MG63 (cell line): ENCODE measurements at regions not wholly inside any gene's neighbourhood (a gene's known extent, or its start where the extent isn't known, plus 50 kb on each side); places are given as distances from the start of the nearest gene placed in this dataset.
"Not testable (repeated sequence)": the region's sequence is repeated elsewhere in the genome, so short reads cannot be mapped to it uniquely, and the experiment has no call there.

Experiments
- DNase-seq: peaks from one replicate; pipeline ENCODE4 v3.0.0-alpha.2; 2020
- H3K27me3 ChIP-seq: fragments of 250-450 bp; sonication (Bioruptor Pico); 2 replicates; pipeline ENCODE4 v1.5.1; 2020; ENCODE audit warnings: mild to moderate bottlenecking, moderate library complexity
- H3K36me3 ChIP-seq: fragments of 250-450 bp; sonication (Bioruptor Pico); 2 replicates; pipeline ENCODE4 v1.5.1; 2020; ENCODE audit warnings: mild to moderate bottlenecking, moderate library complexity
- H3K4me3 ChIP-seq: fragments of 250-450 bp; sonication (Bioruptor Pico); 2 replicates; pipeline ENCODE4 v1.5.1; 2020; ENCODE audit warnings: mild to moderate bottlenecking, moderate library complexity
- H3K9me3 ChIP-seq: fragments of 250-450 bp; sonication (Bioruptor Pico); 2 replicates; pipeline ENCODE4 v1.5.1; 2020; ENCODE audit warnings: mild to moderate bottlenecking, moderate library complexity

DNA sequence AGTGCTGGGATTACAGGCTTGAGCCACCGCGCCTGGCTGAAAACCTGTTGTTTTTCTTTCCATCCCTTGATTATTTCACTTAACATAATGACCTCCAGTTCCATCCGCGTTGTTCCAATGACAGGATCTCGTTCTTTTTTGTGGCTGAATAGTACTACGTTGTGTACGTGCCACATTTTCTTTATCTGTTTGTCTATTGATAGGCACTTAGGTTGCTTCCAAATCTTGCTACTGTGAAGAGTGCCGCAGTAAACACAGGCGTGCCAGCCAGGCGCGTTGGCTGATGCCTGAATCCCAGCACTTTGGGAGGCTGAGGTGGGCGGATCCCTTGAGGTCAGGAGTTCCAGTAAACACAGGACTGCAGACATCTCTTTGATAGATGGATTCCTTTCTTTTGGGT lies 165.1 kb downstream of the LAT start:
- not testable (repeated sequence) for H3K36me3 ChIP-seq, H3K4me3 ChIP-seq, H3K27me3 ChIP-seq, H3K9me3 ChIP-seq, DNase-seq

DNA sequence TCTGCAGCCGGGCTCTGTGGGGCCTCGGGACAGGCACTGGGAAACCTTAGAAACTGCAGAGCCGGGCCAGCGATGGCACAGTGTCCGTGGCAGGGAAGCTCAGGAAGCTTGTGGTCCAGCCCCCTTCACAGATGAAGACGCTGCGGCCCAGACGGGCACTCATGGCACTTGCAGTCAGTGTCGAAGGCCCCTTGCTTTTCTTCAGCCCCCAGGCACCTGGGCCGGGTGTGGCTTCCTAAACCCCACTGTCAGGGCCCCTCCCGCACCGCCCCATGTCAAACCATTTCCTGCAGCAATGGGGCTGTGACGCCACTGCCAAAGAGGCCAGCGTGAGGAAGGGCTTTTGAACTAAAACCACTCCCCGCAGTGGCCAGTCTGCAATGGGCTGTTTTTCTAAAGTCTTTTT lies 164.0 kb downstream of the LAT start:
- Histone ChIP-seq H3K9me3 (no peaks in the 10 kb centered on the region), H3K36me3 (no peaks in the 10 kb centered on the region), H3K27me3 (no peaks in the 10 kb centered on the region), H3K4me3 (no peak overlapping the region)
- no peak for DNase-seq

DNA sequence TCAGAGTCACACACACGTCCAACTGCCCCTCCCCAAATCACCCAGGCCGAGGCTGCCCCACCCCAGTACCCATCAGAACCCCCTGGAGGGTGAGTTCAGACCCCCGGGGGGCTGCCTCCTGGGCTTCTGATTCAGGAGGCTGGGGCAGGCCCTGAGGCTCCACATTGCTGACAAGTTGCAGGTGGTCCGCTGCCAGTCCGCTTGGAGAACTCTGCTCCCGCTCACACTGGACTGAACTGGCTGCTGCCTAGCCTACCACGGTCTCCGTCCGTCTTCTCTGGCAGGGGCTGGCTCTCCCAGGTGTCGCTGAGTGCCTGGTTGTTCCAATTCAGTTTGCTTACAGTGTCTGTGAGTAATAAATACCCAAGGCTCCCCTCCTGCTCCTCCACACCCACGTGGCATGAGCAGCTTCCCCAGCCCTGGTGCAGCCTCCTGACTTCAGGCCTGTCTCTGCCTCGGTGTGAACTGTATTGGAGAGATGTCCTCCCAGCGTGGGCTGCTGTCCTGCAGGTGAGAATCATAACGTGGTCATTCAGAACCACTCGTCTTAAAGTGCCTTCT lies 163.4 kb downstream of the LAT start:
- DNase-seq, result no peak

DNA sequence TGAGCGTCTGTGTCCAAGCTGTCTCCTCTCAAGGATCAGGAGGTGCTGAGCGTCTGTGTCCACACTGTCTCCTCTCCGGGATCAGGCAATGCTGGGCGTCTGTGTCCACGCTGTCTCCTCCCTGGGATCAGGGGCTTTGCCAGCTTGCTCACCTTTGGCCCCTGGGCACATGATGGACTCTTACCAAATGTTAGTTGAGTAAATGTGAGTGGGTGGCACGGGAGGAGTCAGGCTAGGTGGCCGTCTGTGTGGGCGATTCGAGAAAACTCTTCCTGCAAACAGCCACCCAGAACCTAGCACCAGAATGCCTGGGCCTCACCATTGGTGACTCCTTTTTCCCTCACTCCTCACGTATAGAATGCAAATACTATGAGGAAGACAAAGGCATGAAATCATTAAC lies 162.9 kb downstream of the LAT start:
- DNase-seq, H3K36me3 ChIP-seq, H3K9me3 ChIP-seq, H3K27me3 ChIP-seq, H3K4me3 ChIP-seq: not testable (repeated sequence)

More for the DNA sequence above, 163.4 kb downstream of the LAT start:
- H3K9me3 ChIP-seq, result no peaks in the 10 kb centered on the region
- H3K27me3 ChIP-seq, result no peaks in the 10 kb centered on the region
- no peaks in the 10 kb centered on the region for H3K36me3 ChIP-seq
- H3K4me3 ChIP-seq, result no peak overlapping the region

DNA sequence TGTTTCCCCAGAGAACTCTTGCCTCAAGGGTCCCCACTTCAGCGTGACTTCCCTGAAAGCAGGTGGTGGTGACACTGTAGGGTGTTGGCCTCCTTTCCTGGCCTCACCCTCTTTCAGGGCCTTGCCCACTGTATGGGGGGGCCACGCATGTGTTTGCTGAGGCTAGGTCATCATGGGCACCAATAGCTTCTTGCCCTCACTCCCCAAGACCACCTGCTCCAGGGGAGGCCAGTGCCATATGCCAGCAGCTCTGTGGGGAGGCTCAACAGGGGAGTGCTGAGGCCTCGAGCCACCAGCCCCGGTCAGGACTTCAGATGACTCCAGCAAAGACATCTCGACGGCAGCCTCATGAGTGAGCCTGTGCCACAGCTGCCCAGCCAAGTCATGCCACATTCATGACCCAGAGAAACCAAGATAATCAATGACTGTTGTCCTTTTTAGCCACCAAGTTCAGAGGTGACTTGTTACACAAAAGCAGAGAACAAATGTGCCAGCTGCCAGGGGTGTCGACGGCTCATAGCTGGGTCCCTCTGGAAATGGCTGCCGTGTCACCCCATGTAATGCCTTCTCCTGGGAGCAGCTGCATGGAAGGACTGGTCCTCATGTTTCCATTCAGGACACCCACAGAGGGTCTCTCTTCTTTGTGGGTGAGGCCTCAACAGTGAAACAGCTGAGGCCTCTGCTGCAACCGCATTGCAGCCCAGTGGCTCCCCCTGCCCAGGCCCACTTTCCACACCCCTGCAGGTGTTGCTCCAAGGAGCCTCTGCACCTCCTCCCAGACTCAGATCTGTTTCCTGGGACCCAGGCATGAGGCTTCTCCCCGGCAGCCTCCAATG lies 162.2 kb downstream of the LAT start:
- not testable (repeated sequence) for H3K9me3 ChIP-seq, H3K36me3 ChIP-seq, H3K27me3 ChIP-seq, H3K4me3 ChIP-seq, DNase-seq

DNA sequence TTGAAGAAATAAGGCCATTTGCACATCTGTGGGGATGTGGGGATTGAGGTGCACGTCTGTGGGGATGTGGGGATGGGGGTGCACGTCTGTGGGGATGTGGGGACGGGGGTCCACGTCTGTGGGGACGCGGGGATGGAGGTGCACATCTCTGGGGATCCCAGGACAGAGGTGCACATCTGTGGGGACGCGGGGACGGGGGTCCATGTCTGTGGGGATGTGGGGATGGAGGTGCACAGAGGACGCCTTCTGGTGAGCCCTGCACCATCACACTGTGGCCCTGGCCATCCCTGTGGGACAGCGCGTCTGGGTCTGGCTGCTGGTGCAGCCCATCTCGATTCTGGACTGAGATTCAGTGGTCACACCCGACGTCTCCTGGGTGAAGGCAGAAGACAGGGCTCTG lies 161.4 kb downstream of the LAT start:
- H3K4me3 ChIP-seq, result no peak overlapping the region
- no peaks in the 10 kb centered on the region for H3K27me3 ChIP-seq
- no peaks in the 10 kb centered on the region for H3K36me3 ChIP-seq
- no peaks in the 10 kb centered on the region for H3K9me3 ChIP-seq
- no peak for DNase-seq

DNA sequence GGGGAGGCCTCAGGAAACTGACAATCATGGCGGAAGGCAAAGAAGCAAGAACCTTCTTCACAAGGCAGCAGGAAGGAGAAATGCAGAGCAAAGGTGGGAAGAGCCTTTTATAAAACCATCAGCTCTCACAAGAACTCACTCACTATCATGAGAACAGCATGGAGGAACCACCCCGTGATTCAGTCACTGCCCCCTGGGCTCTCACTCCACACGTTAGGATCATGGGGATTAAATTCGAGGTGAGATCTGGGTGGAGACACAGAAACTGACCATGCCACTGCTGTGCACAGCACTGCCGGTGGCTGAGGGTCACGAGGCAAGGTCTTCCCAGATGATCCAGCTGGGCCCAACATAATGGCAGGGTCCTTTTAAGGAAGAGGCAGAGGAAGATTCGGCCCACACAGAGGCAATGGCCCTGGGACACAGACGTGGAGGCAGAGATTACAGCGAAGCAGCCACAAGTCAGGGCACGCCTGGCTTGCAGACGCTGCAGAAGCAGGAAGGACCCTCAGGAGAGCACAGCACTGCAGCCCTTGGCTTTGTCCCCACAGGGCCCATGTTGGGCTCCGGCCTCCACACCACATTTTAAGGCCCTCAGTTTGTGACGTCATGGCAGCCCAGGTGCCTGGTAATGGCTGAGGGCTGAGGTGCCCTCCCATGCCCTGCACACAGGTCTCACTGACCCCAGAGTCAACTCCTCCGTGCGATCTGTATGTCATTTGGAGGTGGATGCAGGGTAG lies 160.8 kb downstream of the LAT start:
- H3K27me3 ChIP-seq, H3K9me3 ChIP-seq, DNase-seq: not testable (repeated sequence)

DNA sequence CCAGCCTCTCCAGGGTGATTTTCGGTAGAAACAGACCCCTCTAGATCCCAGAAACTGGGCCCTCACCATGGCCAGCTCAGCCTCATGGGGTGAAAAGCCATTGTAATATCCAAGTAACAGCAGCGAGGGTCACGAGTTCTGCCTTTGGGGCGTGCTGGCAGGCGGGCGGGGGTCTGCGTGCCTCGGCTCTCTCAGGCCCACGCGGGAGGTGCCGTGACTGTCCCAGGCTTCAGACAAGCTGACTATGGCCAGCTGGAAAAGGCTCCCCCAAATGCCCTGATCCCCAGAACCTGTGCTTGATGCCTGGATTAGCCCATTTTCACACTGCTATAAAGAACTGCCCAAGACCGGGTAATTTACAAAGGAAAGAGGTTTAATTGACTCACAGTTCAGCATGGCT lies 160.2 kb downstream of the LAT start:
- not testable (repeated sequence) for H3K36me3 ChIP-seq, H3K4me3 ChIP-seq, H3K27me3 ChIP-seq, H3K9me3 ChIP-seq, DNase-seq

More for the DNA sequence above, 160.8 kb downstream of the LAT start:
- H3K36me3 ChIP-seq, H3K4me3 ChIP-seq: not testable (repeated sequence)

DNA sequence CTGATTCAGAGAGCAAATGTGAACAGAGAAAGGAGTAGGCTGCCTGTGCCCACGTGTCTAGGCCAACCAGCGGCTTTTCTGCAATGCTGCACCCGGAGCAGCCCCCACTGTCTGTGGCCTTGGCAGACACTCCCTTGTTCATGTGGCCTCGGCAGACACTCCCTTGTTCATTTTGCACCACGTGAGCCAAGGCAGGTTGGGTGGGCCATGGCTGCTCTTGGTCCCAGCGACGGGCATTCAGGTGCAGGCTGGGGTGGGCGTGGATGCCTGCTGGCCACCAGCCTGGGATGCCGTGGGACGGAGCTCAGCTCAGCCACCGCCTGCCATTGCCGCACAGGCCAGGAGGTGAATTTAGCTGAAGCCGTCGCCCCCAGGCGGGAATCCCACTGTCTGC lies 159.8 kb downstream of the LAT start:
- DNase-seq, H3K4me3 ChIP-seq, H3K36me3 ChIP-seq, H3K9me3 ChIP-seq, H3K27me3 ChIP-seq: not testable (repeated sequence)

DNA sequence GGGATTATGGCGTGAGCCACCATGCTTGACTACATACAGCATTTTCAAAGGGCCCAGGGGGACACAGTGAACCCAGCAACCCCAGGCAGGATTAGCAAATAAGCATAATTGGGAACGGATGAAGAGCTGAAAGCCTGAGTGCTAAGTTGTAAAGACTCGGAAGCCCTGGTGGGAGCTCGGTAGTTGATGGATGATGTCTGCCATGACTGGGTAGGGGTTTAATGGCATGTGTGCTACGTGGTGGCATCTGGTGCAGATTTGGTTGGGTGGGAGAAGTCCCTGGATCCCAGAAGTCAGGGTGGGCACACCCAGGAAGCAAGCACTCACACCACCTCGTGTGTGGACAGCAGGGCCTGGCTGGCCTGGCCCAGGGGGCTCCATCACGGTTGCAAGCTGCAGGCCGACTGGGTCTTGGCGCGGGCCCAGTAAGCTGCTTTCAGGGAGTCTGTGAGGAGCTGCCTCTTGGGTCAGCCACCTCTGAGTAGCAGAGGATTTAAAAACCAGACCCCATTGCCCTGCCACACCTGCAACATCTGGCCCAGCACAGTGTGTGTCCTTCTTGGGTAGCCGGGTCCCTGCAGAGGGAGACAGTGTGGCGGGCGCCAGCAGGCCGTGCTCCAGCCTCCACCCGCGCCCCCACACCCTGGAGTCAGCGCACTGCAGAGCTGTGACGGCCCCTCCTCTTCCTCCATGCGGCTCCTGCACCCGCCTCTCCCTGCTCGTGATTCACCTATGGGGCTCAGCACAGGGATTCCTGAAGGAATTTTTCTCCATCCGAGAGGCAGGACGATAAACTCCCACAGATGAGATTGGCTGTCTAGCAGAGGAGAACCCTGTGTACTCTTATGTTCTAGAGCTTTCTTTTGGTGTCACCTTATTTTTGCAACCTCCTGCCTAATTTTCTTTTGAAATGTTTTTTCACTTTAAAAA lies 159.2 kb downstream of the LAT start:
- DNase-seq, H3K4me3 ChIP-seq, H3K27me3 ChIP-seq, H3K9me3 ChIP-seq, H3K36me3 ChIP-seq: not testable (repeated sequence)

DNA sequence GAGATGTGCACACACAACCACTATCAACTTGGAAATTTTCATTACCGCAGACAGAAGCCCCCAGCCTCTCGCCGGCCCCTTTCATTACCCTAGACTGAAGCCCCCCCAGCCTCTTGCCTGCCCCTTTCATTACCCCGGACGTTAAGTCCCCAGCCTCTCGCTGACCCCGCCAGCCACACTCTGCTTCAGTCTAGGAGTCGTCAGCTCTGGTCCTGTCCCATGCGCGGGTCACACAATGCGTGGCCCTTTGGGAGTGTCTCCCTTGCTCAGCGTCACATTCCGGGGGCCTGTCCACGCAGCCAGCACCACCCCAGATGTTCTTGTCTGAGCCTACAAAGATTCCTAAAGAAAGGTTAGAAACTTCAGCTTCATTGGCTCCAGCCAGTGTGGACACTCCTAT lies 157.7 kb downstream of the LAT start:
- H3K9me3 ChIP-seq, result not testable (repeated sequence)

DNA sequence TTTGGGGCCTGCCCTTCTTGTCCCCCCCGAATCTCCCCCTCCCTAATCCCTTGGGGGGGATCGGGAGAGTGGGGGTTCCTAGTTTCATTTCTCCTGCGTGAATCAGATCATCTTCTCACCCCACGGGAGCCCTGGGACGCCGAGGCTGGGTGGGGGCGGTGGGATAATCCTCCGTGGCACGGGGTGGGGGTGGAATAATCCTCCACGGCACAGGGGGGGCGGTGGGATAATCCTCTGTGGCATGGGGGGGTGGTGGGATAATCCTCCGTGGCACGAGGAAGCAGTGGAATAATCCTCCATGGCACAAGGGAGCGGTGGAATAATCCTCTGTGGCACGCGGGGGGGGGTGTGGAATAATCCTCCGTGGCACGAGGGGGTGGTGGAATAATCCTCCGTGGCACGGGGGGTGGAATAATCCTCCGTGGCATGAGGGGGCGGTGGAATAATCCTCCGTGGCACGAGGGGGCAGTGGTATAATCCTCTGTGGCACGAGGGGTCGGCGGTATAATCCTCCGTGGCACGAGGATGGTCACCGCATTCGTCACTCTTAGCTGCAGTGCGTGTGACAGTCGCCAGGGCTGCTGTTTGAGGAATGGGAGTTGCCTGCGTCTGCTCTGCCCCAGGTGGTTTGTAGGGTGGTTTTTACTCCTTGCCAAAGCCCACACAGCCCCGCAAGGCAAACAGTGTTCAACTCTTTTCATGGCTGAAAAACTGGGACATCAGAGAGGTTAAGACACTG lies 156.9 kb downstream of the LAT start:
- H3K36me3 ChIP-seq, result no peaks in the 10 kb centered on the region

More for the DNA sequence above, 157.7 kb downstream of the LAT start:
- not testable (repeated sequence) for DNase-seq, H3K27me3 ChIP-seq, H3K4me3 ChIP-seq, H3K36me3 ChIP-seq

DNA sequence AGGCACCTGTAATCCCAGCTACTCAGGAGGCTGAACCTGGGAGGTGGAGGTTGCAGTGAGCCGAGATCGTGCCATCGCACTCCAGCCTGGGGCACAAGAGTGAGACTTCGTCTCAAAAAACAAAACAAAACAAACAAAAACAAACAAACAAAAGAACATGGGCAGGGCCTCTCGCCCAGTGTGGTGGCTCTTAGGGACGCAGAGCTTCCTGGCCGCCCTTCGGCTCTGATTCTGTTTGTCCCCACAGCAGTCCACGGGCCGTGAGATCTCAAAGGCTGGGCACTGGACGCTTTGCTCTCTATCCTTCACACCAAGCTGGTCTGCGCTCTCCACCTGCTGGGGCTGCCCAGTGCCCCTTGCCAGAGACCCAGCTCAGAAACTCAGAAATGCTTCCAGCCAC lies 156.3 kb downstream of the LAT start:
- H3K9me3 ChIP-seq, H3K36me3 ChIP-seq, H3K4me3 ChIP-seq, DNase-seq, H3K27me3 ChIP-seq: not testable (repeated sequence)

More for the DNA sequence above, 156.9 kb downstream of the LAT start:
- DNase-seq, result no peak
- Histone ChIP-seq H3K27me3 (no peaks in the 10 kb centered on the region), H3K4me3 (no peak overlapping the region), H3K9me3 (no peaks in the 10 kb centered on the region)

DNA sequence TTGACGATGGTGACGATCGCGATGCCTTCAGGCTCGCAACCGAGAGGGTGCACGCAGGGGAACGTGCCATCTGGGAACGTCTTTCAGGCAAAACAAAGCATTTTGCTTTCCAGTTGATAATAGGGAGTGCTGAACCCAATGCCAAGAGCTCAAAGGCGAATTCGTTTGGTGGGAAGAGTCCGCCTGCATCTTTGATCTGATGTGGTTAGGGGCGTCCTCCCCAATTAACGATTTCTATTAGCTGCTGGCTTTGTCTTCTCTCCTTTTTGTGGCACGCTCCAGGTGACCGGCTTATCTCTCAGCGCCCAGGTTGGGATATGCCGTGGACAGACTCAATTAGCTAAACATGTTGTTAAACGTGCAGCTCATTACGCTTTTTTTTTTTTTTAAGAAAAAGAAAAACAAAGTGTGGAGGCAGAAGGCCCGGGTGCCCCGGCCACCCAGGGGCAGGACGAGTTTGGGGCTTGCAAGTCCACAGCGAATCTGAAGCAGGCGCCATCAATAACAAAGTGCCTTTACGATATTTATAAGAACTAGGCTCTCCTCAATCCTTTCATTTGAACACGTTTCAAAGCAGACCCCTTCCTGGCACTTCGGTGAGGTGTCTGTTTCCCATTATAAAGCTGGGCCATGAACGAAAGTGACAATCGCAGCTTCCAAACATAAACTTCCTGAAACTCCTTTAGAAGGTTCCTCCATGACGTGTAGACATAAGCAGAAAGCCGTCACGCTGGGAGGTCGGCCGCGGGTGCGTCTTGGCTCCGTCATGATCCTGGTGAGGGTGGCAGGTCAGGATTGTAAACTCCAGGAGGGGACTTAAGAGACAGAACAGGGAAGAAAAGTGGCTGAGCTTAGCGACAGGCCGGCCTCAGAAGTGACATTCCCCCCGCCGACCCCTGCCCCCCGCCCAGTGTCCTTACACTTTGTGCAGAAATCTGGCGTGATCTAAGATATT lies 155.3 kb downstream of the LAT start:
- DNase-seq, H3K9me3 ChIP-seq, H3K27me3 ChIP-seq, H3K4me3 ChIP-seq, H3K36me3 ChIP-seq: not testable (repeated sequence)

DNA sequence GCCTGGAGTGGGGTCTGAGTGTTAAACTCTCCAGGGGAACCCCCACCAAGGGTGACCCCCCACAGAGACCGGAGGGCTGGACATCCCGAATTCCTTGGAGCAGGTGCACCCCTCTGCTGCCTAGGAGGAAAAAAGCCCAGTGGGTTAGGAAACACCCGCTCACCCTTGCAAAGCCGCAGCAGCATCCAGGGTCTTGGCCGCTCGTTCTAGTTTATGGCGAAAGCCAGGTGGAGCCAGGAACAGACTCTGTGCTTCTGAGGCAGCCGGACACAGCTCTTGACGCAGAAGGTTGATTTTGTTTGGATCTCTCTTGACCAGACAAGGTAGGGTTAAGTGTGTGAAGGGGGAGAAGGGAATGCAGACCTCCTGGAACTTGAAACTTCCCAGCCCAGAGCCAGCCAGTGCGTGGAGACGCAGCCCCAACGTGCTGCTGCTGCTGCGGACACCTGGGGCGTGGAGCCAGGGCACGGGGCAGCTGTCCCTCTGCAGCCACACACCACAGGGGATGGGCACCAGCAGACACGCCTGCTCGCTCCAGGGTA lies 154.5 kb downstream of the LAT start:
- Histone ChIP-seq H3K4me3 (no peak overlapping the region), H3K36me3 (no peaks in the 10 kb centered on the region), H3K9me3 (no peaks in the 10 kb centered on the region), H3K27me3 (no peaks in the 10 kb centered on the region)
- no peak for DNase-seq
